Tibial nerve (tissue), 4 donors: ENCODE measurements at regions not wholly inside any gene's neighbourhood (a gene's known extent, or its start where the extent isn't known, plus 50 kb on each side); places are given as distances from the start of the nearest gene placed in this dataset.

Experiments
- DNase-seq, 2 donors: peaks; one replicate each; pipeline ENCODE4 v3.0.0-alpha.2; 2019; ENCODE audit warnings: low spot score in 2 of 2
- H3K27ac ChIP-seq, 4 donors: fragments of 200-600 bp; sonication (generic) in 3 of 4; one replicate each; pipeline ENCODE4 v1.5.1; 2017 to 2019; ENCODE audit warnings: mild to moderate bottlenecking in 1 of 4
- H3K27me3 ChIP-seq, 2 donors: fragments of 200-600 bp; sonication (generic) in 1 of 2; one replicate each; pipeline versions ENCODE4 v1.5.1 to v1.6.0; 2017 to 2019
- H3K36me3 ChIP-seq, 3 donors: fragments of 200-600 bp; sonication (generic); one replicate each; pipeline ENCODE4 v1.5.1; 2018 to 2019
- H3K4me1 ChIP-seq, 4 donors: fragments of 200-600 bp; sonication (generic) in 3 of 4; one replicate each; pipeline ENCODE4 v1.5.1; 2017 to 2019
- H3K4me3 ChIP-seq, 4 donors: fragments of 200-600 bp; sonication (generic) in 3 of 4; one replicate each; pipeline ENCODE4 v1.5.1; 2017 to 2019; ENCODE audit warnings: mild to moderate bottlenecking in 1 of 4, moderate library complexity in 1 of 4
- H3K9me3 ChIP-seq, 4 donors: fragments of 200-600 bp; sonication (generic) in 3 of 4; one replicate each; pipeline ENCODE4 v1.5.1; 2017 to 2019
- EP300 ChIP-seq, 2 donors: sonication (generic); formaldehyde crosslinking; IDR thresholded peaks; one replicate each; pipeline ENCODE4 v1.6.1; 2017; ENCODE audit warnings: antibody characterized with exemption in 2 of 2, mild to moderate bottlenecking in 1 of 2
- POLR2A ChIP-seq, 2 donors: fragments of 450-650 bp; IDR thresholded peaks; one replicate each; pipeline ENCODE4 v1.6.1; 2017; ENCODE audit warnings: antibody characterized with exemption in 2 of 2, mild to moderate bottlenecking in 2 of 2, moderate library complexity in 2 of 2
- whole genome bisulfite sequencing, 2 donors: methylation state at CpG; one replicate each; pipeline ENCODE4 v1.1.5; 2018; 5-methylcytosine and 5-hydroxymethylcytosine counted together
- TF ChIP-seq, protein P1 (sequence below), 5 experiments: fragments of 200-600 bp in 3 of 5; fragments of 450-650 bp in 2 of 5; sonication (generic) in 3 of 5; IDR thresholded peaks; one replicate each; pipeline ENCODE4 v1.5.1; 2016 to 2019; ENCODE audit warnings: antibody characterized with exemption in 5 of 5, mild to moderate bottlenecking in 3 of 5, moderate library complexity in 2 of 5

- 53 to 59% methylated on average over 4 of the region's 4 CpGs for WGBS, 2 donors
- H3K27me3 ChIP-seq: no peaks in the 10 kb centered on the region
- H3K4me3 ChIP-seq: no peak overlapping the region
- no peaks in the 10 kb centered on the region for H3K36me3 ChIP-seq
- no peak overlapping the region for H3K27ac ChIP-seq
- no peak for DNase-seq
- TF ChIP-seq EP300 (IDR thresholded peaks at IDR 0.05) (no peak), POLR2A (IDR thresholded peaks at IDR 0.05) (no peak)
- TF ChIP-seq, protein P1, sequence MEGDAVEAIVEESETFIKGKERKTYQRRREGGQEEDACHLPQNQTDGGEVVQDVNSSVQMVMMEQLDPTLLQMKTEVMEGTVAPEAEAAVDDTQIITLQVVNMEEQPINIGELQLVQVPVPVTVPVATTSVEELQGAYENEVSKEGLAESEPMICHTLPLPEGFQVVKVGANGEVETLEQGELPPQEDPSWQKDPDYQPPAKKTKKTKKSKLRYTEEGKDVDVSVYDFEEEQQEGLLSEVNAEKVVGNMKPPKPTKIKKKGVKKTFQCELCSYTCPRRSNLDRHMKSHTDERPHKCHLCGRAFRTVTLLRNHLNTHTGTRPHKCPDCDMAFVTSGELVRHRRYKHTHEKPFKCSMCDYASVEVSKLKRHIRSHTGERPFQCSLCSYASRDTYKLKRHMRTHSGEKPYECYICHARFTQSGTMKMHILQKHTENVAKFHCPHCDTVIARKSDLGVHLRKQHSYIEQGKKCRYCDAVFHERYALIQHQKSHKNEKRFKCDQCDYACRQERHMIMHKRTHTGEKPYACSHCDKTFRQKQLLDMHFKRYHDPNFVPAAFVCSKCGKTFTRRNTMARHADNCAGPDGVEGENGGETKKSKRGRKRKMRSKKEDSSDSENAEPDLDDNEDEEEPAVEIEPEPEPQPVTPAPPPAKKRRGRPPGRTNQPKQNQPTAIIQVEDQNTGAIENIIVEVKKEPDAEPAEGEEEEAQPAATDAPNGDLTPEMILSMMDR (IDR thresholded peaks at IDR 0.05): no peak
- H3K9me3 ChIP-seq: no peaks in the 10 kb centered on the region
- no peaks in the 10 kb centered on the region for H3K4me1 ChIP-seq
These were observed 188.3 kb downstream of the MIB1 start for GRCh38 chr18:21928925-21929324.

- no peak for DNase-seq
- WGBS, 2 donors: 39 to 54% methylated on average over 6 of the region's 6 CpGs
- H3K4me1 ChIP-seq: no peaks in the 10 kb centered on the region
- H3K27ac ChIP-seq: no peak overlapping the region
- TF ChIP-seq, protein P1 (IDR thresholded peaks at IDR 0.05): no peak
- TF ChIP-seq EP300 (IDR thresholded peaks at IDR 0.05) (no peak), POLR2A (IDR thresholded peaks at IDR 0.05) (no peak)
- H3K36me3 ChIP-seq: no peaks in the 10 kb centered on the region
- H3K27me3 ChIP-seq: no peaks in the 10 kb centered on the region
- no peaks in the 10 kb centered on the region for H3K9me3 ChIP-seq
- H3K4me3 ChIP-seq: no peak overlapping the region
These were observed 189.6 kb downstream of the MIB1 start for GRCh38 chr18:21930177-21930576.

GRCh38 chr18:21933931-21934765 lies 193.6 kb downstream of the MIB1 start:
- H3K4me1 ChIP-seq: no peaks in the 10 kb centered on the region
- H3K4me3 ChIP-seq: no peak overlapping the region
- no peaks in the 10 kb centered on the region for H3K36me3 ChIP-seq
- DNase-seq: no peak
- H3K27me3 ChIP-seq: no peaks in the 10 kb centered on the region
- TF ChIP-seq, protein P1 (IDR thresholded peaks at IDR 0.05): no peak
- TF ChIP-seq POLR2A (IDR thresholded peaks at IDR 0.05) (no peak), EP300 (IDR thresholded peaks at IDR 0.05) (no peak)
- H3K9me3 ChIP-seq: no peaks in the 10 kb centered on the region
- WGBS, 2 donors: 53 to 55% methylated on average over 9 to 10 of the region's 10 CpGs
- H3K27ac ChIP-seq: no peak overlapping the region

GRCh38 chr18:21934766-21935015 lies 194.1 kb downstream of the MIB1 start:
- H3K36me3 ChIP-seq: no peaks in the 10 kb centered on the region
- TF ChIP-seq, protein P1 (IDR thresholded peaks at IDR 0.05): no peak
- no peak for TF ChIP-seq EP300 (IDR thresholded peaks at IDR 0.05)
- no peak for TF ChIP-seq POLR2A (IDR thresholded peaks at IDR 0.05)
- no peaks in the 10 kb centered on the region for H3K4me1 ChIP-seq
- DNase-seq: no peak
- H3K27ac ChIP-seq: no peak overlapping the region
- 57 to 76% methylated on average over 4 of the region's 4 CpGs for WGBS, 2 donors
- no peak overlapping the region for H3K4me3 ChIP-seq
- no peaks in the 10 kb centered on the region for H3K27me3 ChIP-seq
- no peaks in the 10 kb centered on the region for H3K9me3 ChIP-seq

- Histone ChIP-seq H3K27ac (no peak overlapping the region), H3K27me3 (no peaks in the 10 kb centered on the region), H3K9me3 (no peaks in the 10 kb centered on the region), H3K36me3 (no peaks in the 10 kb centered on the region), H3K4me3 (no peak overlapping the region), H3K4me1 (no peaks in the 10 kb centered on the region)
- DNase-seq: no peak
- TF ChIP-seq, protein P1 (IDR thresholded peaks at IDR 0.05): no peak
- no peak for TF ChIP-seq POLR2A (IDR thresholded peaks at IDR 0.05)
- no peak for TF ChIP-seq EP300 (IDR thresholded peaks at IDR 0.05)
- 73 to 79% methylated on average over 4 of the region's 4 CpGs for WGBS, 2 donors
These were observed 202.9 kb downstream of the MIB1 start for GRCh38 chr18:21943456-21943855.
